ENCODE measurements at regions not wholly inside any gene's neighbourhood (a gene's known extent, or its start where the extent isn't known, plus 50 kb on each side); places are given as distances from the start of the nearest gene placed in this dataset.
"Not testable (repeated sequence)": the region's sequence is repeated elsewhere in the genome, so short reads cannot be mapped to it uniquely, and the experiment has no call there.

DNA sequence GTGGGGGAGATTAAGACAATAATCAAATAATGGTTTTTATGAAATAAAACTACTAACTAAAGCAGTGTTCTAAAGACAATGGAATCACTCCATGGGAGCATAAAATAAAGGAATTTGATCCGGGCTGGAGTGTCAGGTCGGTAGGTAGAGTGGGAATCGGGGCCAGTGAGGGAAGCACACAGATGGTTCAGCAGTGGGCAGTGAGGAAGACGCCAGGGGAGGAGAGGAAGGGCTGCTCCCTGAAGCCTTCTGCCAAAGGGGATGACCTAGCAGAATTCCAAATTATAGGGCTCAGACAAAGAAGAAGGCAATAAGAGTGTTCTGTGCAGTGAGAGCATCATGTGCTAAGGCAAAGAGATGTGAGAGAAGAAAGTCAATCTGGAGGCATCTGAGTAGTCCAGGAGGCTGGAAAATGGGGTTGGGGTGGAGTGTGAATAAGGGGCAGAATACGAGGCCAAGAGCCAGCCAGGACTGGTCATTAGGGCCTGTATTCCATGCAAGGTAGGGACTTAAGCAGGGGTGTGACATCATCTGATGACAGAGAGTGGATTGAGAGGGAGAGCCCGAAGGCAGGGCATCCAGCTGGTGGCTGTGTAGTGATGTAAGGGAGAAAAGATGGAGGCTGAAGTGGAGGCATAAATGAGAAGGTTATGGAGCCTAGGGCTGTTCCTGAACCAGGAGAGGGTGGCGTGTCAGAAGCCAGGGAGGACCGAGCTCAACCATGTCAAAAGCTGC lies 137.6 kb downstream of the COPRS start:
- H3K9me3 Mint-ChIP-seq: peaks cover 3% of the 10 kb centered on the region
- H3K4me1 Mint-ChIP-seq: no peaks in the 10 kb centered on the region
- H3K27me3 Mint-ChIP-seq (ENCODE audit: low read depth): peaks cover 2% of the 10 kb centered on the region
- H3K4me3 Mint-ChIP-seq: no peak overlapping the region
- H3K36me3 Mint-ChIP-seq (ENCODE audit: low read depth): no peaks in the 10 kb centered on the region
- TF ChIP-seq CTCF (conservative IDR thresholded peaks at IDR 0.05): no peak
- no peak for DNase-seq (ENCODE audit: low read depth, low spot score)
- no peak overlapping the region for H3K27ac Mint-ChIP-seq (ENCODE audit: unreplicated experiment)

- not testable (repeated sequence) for H3K27me3 Mint-ChIP-seq (ENCODE audit: low read depth); DNase-seq (ENCODE audit: low read depth, low spot score); H3K4me3 Mint-ChIP-seq; H3K4me1 Mint-ChIP-seq; H3K36me3 Mint-ChIP-seq (ENCODE audit: low read depth); H3K9me3 Mint-ChIP-seq; H3K27ac Mint-ChIP-seq (ENCODE audit: unreplicated experiment)
These were observed 141.8 kb downstream of the COPRS start for GRCh38 chr17:31717251-31717650.

GRCh38 chr17:31715446-31715845 lies 143.6 kb downstream of the COPRS start:
- peaks cover 8% of the 10 kb centered on the region for H3K9me3 Mint-ChIP-seq
- no peak for DNase-seq (ENCODE audit: low read depth, low spot score)
- H3K4me3 Mint-ChIP-seq: no peak overlapping the region
- TF ChIP-seq CTCF (conservative IDR thresholded peaks at IDR 0.05): no peak
- H3K4me1 Mint-ChIP-seq: no peaks in the 10 kb centered on the region
- H3K27me3 Mint-ChIP-seq (ENCODE audit: low read depth): no peaks in the 10 kb centered on the region
- H3K27ac Mint-ChIP-seq (ENCODE audit: unreplicated experiment): no peak overlapping the region
- H3K36me3 Mint-ChIP-seq (ENCODE audit: low read depth): no peaks in the 10 kb centered on the region

GRCh38 chr17:31704483-31704882 lies 154.6 kb downstream of the COPRS start:
- DNase-seq (ENCODE audit: low read depth, low spot score): no peak
- H3K9me3 Mint-ChIP-seq: peaks cover 5% of the 10 kb centered on the region
- no peak overlapping the region for H3K27ac Mint-ChIP-seq (ENCODE audit: unreplicated experiment)
- no peak overlapping the region for H3K4me3 Mint-ChIP-seq
- H3K36me3 Mint-ChIP-seq (ENCODE audit: low read depth): peaks cover 2% of the 10 kb centered on the region
- no peak for TF ChIP-seq CTCF (conservative IDR thresholded peaks at IDR 0.05)
- peaks cover 8% of the 10 kb centered on the region for H3K27me3 Mint-ChIP-seq (ENCODE audit: low read depth)
- no peaks in the 10 kb centered on the region for H3K4me1 Mint-ChIP-seq

GRCh38 chr17:31702041-31702440 lies 157.0 kb downstream of the COPRS start:
- TF ChIP-seq CTCF (conservative IDR thresholded peaks at IDR 0.05): no peak
- H3K4me3 Mint-ChIP-seq: no peak overlapping the region

GRCh38 chr17:31700973-31701372 lies 158.1 kb downstream of the COPRS start:
- Mint-ChIP-seq H3K9me3 (peaks cover 3% of the 10 kb centered on the region), H3K36me3 (ENCODE audit: low read depth) (no peaks in the 10 kb centered on the region), H3K27ac (ENCODE audit: unreplicated experiment) (no peak overlapping the region), H3K27me3 (ENCODE audit: low read depth) (peaks cover 8% of the 10 kb centered on the region), H3K4me1 (peaks cover 12% of the 10 kb centered on the region), H3K4me3 (no peak overlapping the region)
- no peak for TF ChIP-seq CTCF (conservative IDR thresholded peaks at IDR 0.05)
- no peak for DNase-seq (ENCODE audit: low read depth, low spot score)

More at GRCh38 chr17:31702041-31702440, 157.0 kb downstream of the COPRS start:
- peaks cover 8% of the 10 kb centered on the region for H3K27me3 Mint-ChIP-seq (ENCODE audit: low read depth)
- no peak for DNase-seq (ENCODE audit: low read depth, low spot score)
- H3K9me3 Mint-ChIP-seq: peaks cover 3% of the 10 kb centered on the region
- H3K36me3 Mint-ChIP-seq (ENCODE audit: low read depth): no peaks in the 10 kb centered on the region
- H3K27ac Mint-ChIP-seq (ENCODE audit: unreplicated experiment): no peak overlapping the region
- peaks cover 2% of the 10 kb centered on the region for H3K4me1 Mint-ChIP-seq
